Right kidney (tissue), 1 donor: ENCODE measurements at regions not wholly inside any gene's neighbourhood (a gene's known extent, or its start where the extent isn't known, plus 50 kb on each side); places are given as distances from the start of the nearest gene placed in this dataset.

ENCODE experiments used
- DNase-seq: peaks from one replicate; pipeline ENCODE4 v3.0.0-alpha.2; 2016

DNA sequence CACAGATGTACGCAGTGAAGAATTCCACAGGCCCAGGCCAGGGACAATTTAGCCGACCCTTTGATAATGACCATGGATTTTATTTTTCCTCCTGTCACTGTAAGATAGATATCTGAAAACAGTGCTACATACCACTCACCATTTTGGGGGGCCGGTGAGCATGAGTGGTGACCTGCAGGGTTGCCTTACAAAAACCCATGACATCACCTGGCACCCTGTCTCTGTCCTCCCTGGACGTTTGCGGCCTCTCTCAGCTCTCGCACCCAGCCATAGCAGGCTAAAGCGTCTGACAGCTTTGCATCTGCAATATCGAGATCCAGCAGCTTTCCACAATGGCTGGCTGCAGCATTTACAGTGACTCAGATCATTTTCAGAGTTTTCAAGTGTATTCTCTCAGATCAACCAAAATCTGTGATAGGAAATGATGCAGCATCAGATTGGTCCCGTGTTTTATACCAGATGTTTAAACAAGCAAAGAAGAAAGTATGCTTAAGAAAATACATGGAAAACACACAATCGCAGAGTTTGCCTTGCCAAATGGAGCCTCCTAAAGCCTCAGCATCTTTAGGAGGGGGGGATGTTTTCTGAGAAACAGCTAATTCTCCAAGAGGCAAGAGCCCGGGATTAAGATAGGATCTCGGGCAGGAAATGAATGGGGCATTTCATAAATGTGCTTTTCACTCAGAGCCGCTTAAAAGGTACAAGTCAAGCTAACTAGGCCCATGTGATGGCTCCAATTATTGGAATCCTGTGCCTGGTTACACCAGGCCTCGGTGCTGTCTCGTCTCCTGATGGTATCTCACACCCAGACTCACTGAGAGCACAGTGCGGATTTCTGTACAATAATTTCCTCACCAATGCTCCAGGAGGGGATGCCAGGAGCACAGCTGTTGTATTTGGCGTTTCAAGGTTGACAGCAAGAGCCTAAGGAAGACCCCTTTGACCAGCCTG is 257.3 kb downstream of the XXYLT1 start:
- no peak for DNase-seq

DNA sequence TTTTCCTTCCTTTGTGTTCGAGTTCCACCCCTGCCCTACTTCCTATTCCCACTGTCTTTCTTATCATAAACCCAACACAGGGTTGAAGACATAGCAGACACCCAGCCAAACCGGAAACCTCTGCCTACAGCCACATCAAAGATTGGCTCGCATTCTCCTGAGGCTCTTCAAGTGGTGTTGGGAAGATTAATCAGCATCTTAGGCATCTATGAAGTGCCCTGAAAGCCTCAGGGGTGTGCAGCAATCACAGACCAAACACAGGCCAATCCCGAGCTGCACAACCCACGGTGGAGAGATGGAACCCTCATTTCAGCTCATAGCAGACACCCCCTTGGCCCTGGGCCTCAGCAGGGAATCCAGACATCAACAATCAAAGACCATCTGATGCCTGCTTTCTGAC is 255.9 kb downstream of the XXYLT1 start:
- no peak for DNase-seq

DNA sequence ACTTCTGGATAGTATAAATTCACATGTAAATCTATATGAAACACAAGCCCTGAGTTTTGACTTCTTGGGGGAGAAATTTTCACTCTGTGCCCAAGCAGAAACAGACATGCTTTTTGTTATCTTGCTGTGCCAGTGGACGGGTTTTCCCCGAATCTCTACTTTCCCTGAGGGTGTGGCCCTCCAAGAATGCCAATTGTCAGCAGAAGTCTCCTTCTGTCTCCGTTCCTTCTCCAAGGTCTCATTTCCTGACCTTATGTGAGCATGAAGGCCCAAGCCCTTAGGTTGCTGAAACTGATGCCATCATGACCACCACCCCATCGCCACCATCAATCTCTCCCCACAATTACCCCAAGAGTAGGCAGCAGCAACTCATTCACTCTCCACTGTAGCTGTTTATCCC is 253.8 kb downstream of the XXYLT1 start:
- no peak for DNase-seq
